Breast epithelium (tissue), 3 donors: ENCODE measurements at regions not wholly inside any gene's neighbourhood (a gene's known extent, or its start where the extent isn't known, plus 50 kb on each side); places are given as distances from the start of the nearest gene placed in this dataset.

ENCODE experiments used
- CTCF ChIP-seq, 3 donors: fragments of 450-650 bp; IDR thresholded peaks; one replicate each; pipeline ENCODE4 v1.5.1; 2016 to 2017; ENCODE audit warnings: antibody characterized with exemption in 3 of 3, mild to moderate bottlenecking in 3 of 3, moderate library complexity in 3 of 3
- POLR2A ChIP-seq: fragments of 450-650 bp; IDR thresholded peaks from one replicate; pipeline ENCODE4 v1.6.1; 2016; ENCODE audit warnings: antibody characterized with exemption, mild to moderate bottlenecking, moderate library complexity
- POLR2AphosphoS5 ChIP-seq, 3 donors: sonication (generic); formaldehyde crosslinking; IDR thresholded peaks; one replicate each; pipeline ENCODE4 v1.6.1; 2017; ENCODE audit warnings: antibody characterized with exemption in 3 of 3

- no peak for TF ChIP-seq CTCF (IDR thresholded peaks at IDR 0.05)
- no peak for TF ChIP-seq POLR2AphosphoS5 (IDR thresholded peaks at IDR 0.05)
- no peak for TF ChIP-seq POLR2A
Observed at GRCh38 chr17:33562792-33563191, 269.7 kb upstream of the ASIC2 start.
